GM23248 (cell line): ENCODE measurements at regions not wholly inside any gene's neighbourhood (a gene's known extent, or its start where the extent isn't known, plus 50 kb on each side); places are given as distances from the start of the nearest gene placed in this dataset.

Source experiments
- DNase-seq: peaks from one replicate; pipeline ENCODE4 v3.0.0-alpha.2; 2015
- H2AFZ ChIP-seq: fragments of 200-600 bp; sonication (generic); 2 replicates; pipeline ENCODE4 v1.6.1; 2016; ENCODE audit warnings: antibody characterized with exemption
- H3F3A ChIP-seq: fragments of 200-600 bp; sonication (generic); 2 replicates; pipeline ENCODE4 v1.6.1; 2016; ENCODE audit warnings: mild to moderate bottlenecking, antibody characterized with exemption, mixed run types; ENCODE audit not compliant: insufficient read depth
- H3K27ac ChIP-seq: fragments of 200-600 bp; sonication (generic); 2 replicates; pipeline ENCODE4 v1.5.1; 2016; ENCODE audit warnings: mild to moderate bottlenecking
- H3K27me3 ChIP-seq: fragments of 200-600 bp; sonication (generic); replicated peaks from 2 replicates; pipeline ENCODE4 v1.6.1; 2016; ENCODE audit warnings: mild to moderate bottlenecking; ENCODE audit not compliant: insufficient read depth
- H3K36me3 ChIP-seq: fragments of 200-600 bp; sonication (generic); 2 replicates; pipeline ENCODE4 v1.6.1; 2016; ENCODE audit warnings: low read depth, mild to moderate bottlenecking
- H3K4me1 ChIP-seq: fragments of 200-600 bp; sonication (generic); 2 replicates; pipeline ENCODE4 v1.6.1; 2016; ENCODE audit warnings: mild to moderate bottlenecking; ENCODE audit not compliant: insufficient read depth
- H3K4me2 ChIP-seq: fragments of 200-600 bp; sonication (generic); one replicate; pipeline ENCODE4 v1.6.1; 2016; ENCODE audit warnings: mild to moderate bottlenecking; ENCODE audit not compliant: unreplicated experiment
- H3K4me3 ChIP-seq: fragments of 200-600 bp; sonication (generic); 2 replicates; pipeline ENCODE4 v1.5.1; 2016; ENCODE audit warnings: mild to moderate bottlenecking
- H3K79me2 ChIP-seq: fragments of 200-600 bp; sonication (generic); 2 replicates; pipeline ENCODE4 v1.6.1; 2016; ENCODE audit warnings: mild to moderate bottlenecking; ENCODE audit not compliant: insufficient read depth
- H3K9ac ChIP-seq: fragments of 200-600 bp; sonication (generic); 2 replicates; pipeline ENCODE4 v1.6.1; 2016; ENCODE audit warnings: mild to moderate bottlenecking
- H3K9me2 ChIP-seq: fragments of 200-600 bp; sonication (generic); 2 replicates; pipeline ENCODE4 v1.6.1; 2016; ENCODE audit warnings: mixed run types, mild to moderate bottlenecking, moderate library complexity; ENCODE audit not compliant: insufficient read depth
- H3K9me3 ChIP-seq: fragments of 200-600 bp; sonication (generic); one replicate; pipeline ENCODE4 v1.6.1; 2017; ENCODE audit warnings: low read depth
- H4K20me1 ChIP-seq: fragments of 200-600 bp; sonication (generic); 2 replicates; pipeline ENCODE4 v1.6.0; 2016; ENCODE audit not compliant: insufficient read depth
- EZH2 ChIP-seq: fragments of 200-600 bp; sonication (generic); IDR thresholded peaks from 2 replicates; pipeline ENCODE4 v1.6.1; 2018; ENCODE audit warnings: antibody characterized with exemption, mild to moderate bottlenecking; ENCODE audit not compliant: insufficient read depth, poor library complexity, severe bottlenecking
- EZH2phosphoT487 ChIP-seq: fragments of 200-600 bp; sonication (generic); IDR thresholded peaks from 2 replicates; pipeline ENCODE4 v1.6.1; 2018; ENCODE audit warnings: antibody characterized with exemption, moderate library complexity, mild to moderate bottlenecking, low read depth; ENCODE audit not compliant: insufficient read depth
- WGBS, 2 experiments: methylation state at CpG; one replicate each; pipeline ENCODE4 v1.1.6; 2015 to 2017; ENCODE audit warnings: low lambda C conversion rate in 2 of 2, low coverage in 1 of 2; ENCODE audit errors: missing lambda C conversion rate in 2 of 2; 5-methylcytosine and 5-hydroxymethylcytosine counted together
- in situ Hi-C: fragments of 300-500 bp; cut with MboI; formaldehyde crosslinking; loops from 2 replicates; pipeline ENCODE4 v1.15.0; 2020

GRCh38 chr15:37481126-37481525, 380.8 kb upstream of the MEIS2 start:
- TF ChIP-seq EZH2 (no peak), EZH2phosphoT487 (no peak)
- no peaks in the 10 kb centered on the region for H3K27me3 ChIP-seq
- no peaks in the 10 kb centered on the region for H4K20me1 ChIP-seq
- no peak overlapping the region for H3K4me2 ChIP-seq
- no peaks in the 10 kb centered on the region for H3K9me2 ChIP-seq
- no peak overlapping the region for H3K9ac ChIP-seq
- H3K36me3 ChIP-seq, result no peaks in the 10 kb centered on the region
- no peaks in the 10 kb centered on the region for H3K9me3 ChIP-seq
- no peaks in the 10 kb centered on the region for H3F3A ChIP-seq
- no peak for DNase-seq
- H2AFZ ChIP-seq, result no peak overlapping the region
- in situ Hi-C loops, result no loop called here
- no peaks in the 10 kb centered on the region for H3K79me2 ChIP-seq
- H3K4me1 ChIP-seq, result no peaks in the 10 kb centered on the region
- no peak overlapping the region for H3K4me3 ChIP-seq
- H3K27ac ChIP-seq, result no peak overlapping the region
- 19% methylated on average over 1 of the region's 1 CpG for WGBS, 2 experiments

- H3K79me2 ChIP-seq, result no peaks in the 10 kb centered on the region
- H3F3A ChIP-seq, result no peaks in the 10 kb centered on the region
- 28 to 34% methylated on average over 5 to 6 of the region's 6 CpGs for WGBS, 2 experiments
- H3K4me1 ChIP-seq, result no peaks in the 10 kb centered on the region
- no peak overlapping the region for H3K27ac ChIP-seq
- H3K9me2 ChIP-seq, result no peaks in the 10 kb centered on the region
- H3K36me3 ChIP-seq, result no peaks in the 10 kb centered on the region
- TF ChIP-seq EZH2phosphoT487, result no peak
- TF ChIP-seq EZH2, result no peak
- H3K27me3 ChIP-seq, result no peaks in the 10 kb centered on the region
- no peak overlapping the region for H2AFZ ChIP-seq
- no peak overlapping the region for H3K9ac ChIP-seq
- DNase-seq, result no peak
- no peaks in the 10 kb centered on the region for H3K9me3 ChIP-seq
- H3K4me2 ChIP-seq, result no peak overlapping the region
- H3K4me3 ChIP-seq, result no peak overlapping the region
- no peaks in the 10 kb centered on the region for H4K20me1 ChIP-seq
- in situ Hi-C loops, result no loop called here
These were observed 383.4 kb upstream of the MEIS2 start for GRCh38 chr15:37483779-37484178.

- Histone ChIP-seq H3F3A (no peaks in the 10 kb centered on the region), H3K9me2 (no peaks in the 10 kb centered on the region), H2AFZ (no peak overlapping the region), H3K27me3 (no peaks in the 10 kb centered on the region), H3K36me3 (no peaks in the 10 kb centered on the region), H3K27ac (no peak overlapping the region), H3K79me2 (no peaks in the 10 kb centered on the region), H3K9ac (no peak overlapping the region), H3K4me2 (no peak overlapping the region), H3K9me3 (no peaks in the 10 kb centered on the region), H4K20me1 (no peaks in the 10 kb centered on the region), H3K4me1 (no peaks in the 10 kb centered on the region), H3K4me3 (no peak overlapping the region)
- no peak for DNase-seq
- in situ Hi-C loops, result no loop called here
- no peak for TF ChIP-seq EZH2
- TF ChIP-seq EZH2phosphoT487, result no peak
- 8 to 12% methylated on average over 4 of the region's 4 CpGs for WGBS, 2 experiments
These were observed 384.7 kb upstream of the MEIS2 start for GRCh38 chr15:37485056-37485455.

GRCh38 chr15:37490707-37491106, 390.4 kb upstream of the MEIS2 start:
- H3K4me1 ChIP-seq, result no peaks in the 10 kb centered on the region
- no peaks in the 10 kb centered on the region for H3K36me3 ChIP-seq
- TF ChIP-seq EZH2, result no peak
- no peak for TF ChIP-seq EZH2phosphoT487
- H4K20me1 ChIP-seq, result no peaks in the 10 kb centered on the region
- in situ Hi-C loops, result no loop called here
- H3K4me3 ChIP-seq, result no peak overlapping the region
- H3K27me3 ChIP-seq, result no peaks in the 10 kb centered on the region
- H3K9me3 ChIP-seq, result no peaks in the 10 kb centered on the region
- DNase-seq, result no peak
- no peak overlapping the region for H3K9ac ChIP-seq
- H3F3A ChIP-seq, result no peaks in the 10 kb centered on the region
- H2AFZ ChIP-seq, result no peak overlapping the region
- no peaks in the 10 kb centered on the region for H3K79me2 ChIP-seq
- 74 to 77% methylated on average over 21 to 26 of the region's 26 CpGs for WGBS, 2 experiments
- H3K9me2 ChIP-seq, result no peaks in the 10 kb centered on the region
- no peak overlapping the region for H3K4me2 ChIP-seq
- H3K27ac ChIP-seq, result no peak overlapping the region

GRCh38 chr15:37516621-37517020, 416.3 kb upstream of the MEIS2 start:
- no peak overlapping the region for H2AFZ ChIP-seq
- no peaks in the 10 kb centered on the region for H4K20me1 ChIP-seq
- H3K9ac ChIP-seq, result no peak overlapping the region
- DNase-seq, result no peak
- no peaks in the 10 kb centered on the region for H3K79me2 ChIP-seq
- no peak overlapping the region for H3K4me3 ChIP-seq
- H3K36me3 ChIP-seq, result no peaks in the 10 kb centered on the region
- in situ Hi-C loops, result no loop called here
- H3K4me1 ChIP-seq, result no peaks in the 10 kb centered on the region
- no peaks in the 10 kb centered on the region for H3K27me3 ChIP-seq
- WGBS, 2 experiments, result 7 to 10% methylated on average over 3 of the region's 3 CpGs
- H3K4me2 ChIP-seq, result no peak overlapping the region
- H3F3A ChIP-seq, result no peaks in the 10 kb centered on the region
- TF ChIP-seq EZH2, result no peak
- TF ChIP-seq EZH2phosphoT487, result no peak
- no peaks in the 10 kb centered on the region for H3K9me3 ChIP-seq
- no peak overlapping the region for H3K27ac ChIP-seq
- no peaks in the 10 kb centered on the region for H3K9me2 ChIP-seq
